H1 (cell line): ENCODE measurements at regions not wholly inside any gene's neighbourhood (a gene's known extent, or its start where the extent isn't known, plus 50 kb on each side); places are given as distances from the start of the nearest gene placed in this dataset.

Source experiments
- EGR1 ChIP-seq: IDR thresholded peaks from 2 replicates; pipeline ENCODE4 v1.6.1; 2011; ENCODE audit warnings: low read depth, low read length, borderline replicate concordance
- KDM4A ChIP-seq: IDR thresholded peaks from one replicate; pipeline ENCODE4 v1.7.1; 2012; ENCODE audit warnings: low read depth, mild to moderate bottlenecking, moderate library complexity, low read length, inconsistent platforms; ENCODE audit not compliant: severe bottlenecking
- TF ChIP-seq, protein P1 (sequence below): IDR thresholded peaks from 2 replicates; pipeline ENCODE4 v1.6.1; 2011; ENCODE audit warnings: low read depth, mild to moderate bottlenecking, low read length; ENCODE audit not compliant: insufficient read depth
- TF ChIP-seq, protein P2 (sequence below): IDR thresholded peaks from 2 replicates; pipeline ENCODE4 v1.6.1; 2012; ENCODE audit warnings: inconsistent platforms
- TF ChIP-seq, protein P3 (sequence below): IDR thresholded peaks from 2 replicates; pipeline ENCODE4 v1.6.1; 2012; ENCODE audit warnings: low read length, inconsistent platforms
- TF ChIP-seq, protein P4 (sequence below): IDR thresholded peaks from 2 replicates; pipeline ENCODE4 v1.6.1; 2012; ENCODE audit warnings: inconsistent platforms

DNA sequence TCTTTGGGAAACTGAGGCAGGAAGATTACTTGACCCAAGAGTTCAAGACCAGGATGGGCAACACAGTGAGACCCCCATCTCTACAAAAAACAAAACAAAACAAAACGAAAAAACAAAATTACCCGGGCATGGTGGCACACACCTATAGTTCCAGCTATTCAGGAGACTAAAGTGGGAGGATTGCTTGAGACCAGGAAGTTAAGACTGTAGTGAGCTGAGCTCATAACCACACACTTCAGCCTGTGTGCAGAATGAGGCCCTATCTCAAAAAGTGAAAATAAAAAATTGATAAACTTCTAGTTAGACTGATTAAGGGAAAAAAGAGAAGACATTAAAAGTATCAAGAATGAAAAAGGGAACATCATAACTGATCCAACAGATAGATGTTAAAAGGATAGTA, 154.0 kb downstream of the RHOU start (continued):
- TF ChIP-seq, protein P1, sequence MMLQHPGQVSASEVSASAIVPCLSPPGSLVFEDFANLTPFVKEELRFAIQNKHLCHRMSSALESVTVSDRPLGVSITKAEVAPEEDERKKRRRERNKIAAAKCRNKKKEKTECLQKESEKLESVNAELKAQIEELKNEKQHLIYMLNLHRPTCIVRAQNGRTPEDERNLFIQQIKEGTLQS = no peak
- no peak for TF ChIP-seq EGR1
- TF ChIP-seq, protein P2, sequence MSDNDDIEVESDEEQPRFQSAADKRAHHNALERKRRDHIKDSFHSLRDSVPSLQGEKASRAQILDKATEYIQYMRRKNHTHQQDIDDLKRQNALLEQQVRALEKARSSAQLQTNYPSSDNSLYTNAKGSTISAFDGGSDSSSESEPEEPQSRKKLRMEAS = no peak
- TF ChIP-seq KDM4A = no peak
- TF ChIP-seq, protein P3, sequence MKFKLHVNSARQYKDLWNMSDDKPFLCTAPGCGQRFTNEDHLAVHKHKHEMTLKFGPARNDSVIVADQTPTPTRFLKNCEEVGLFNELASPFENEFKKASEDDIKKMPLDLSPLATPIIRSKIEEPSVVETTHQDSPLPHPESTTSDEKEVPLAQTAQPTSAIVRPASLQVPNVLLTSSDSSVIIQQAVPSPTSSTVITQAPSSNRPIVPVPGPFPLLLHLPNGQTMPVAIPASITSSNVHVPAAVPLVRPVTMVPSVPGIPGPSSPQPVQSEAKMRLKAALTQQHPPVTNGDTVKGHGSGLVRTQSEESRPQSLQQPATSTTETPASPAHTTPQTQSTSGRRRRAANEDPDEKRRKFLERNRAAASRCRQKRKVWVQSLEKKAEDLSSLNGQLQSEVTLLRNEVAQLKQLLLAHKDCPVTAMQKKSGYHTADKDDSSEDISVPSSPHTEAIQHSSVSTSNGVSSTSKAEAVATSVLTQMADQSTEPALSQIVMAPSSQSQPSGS = no peak
- TF ChIP-seq, protein P4, sequence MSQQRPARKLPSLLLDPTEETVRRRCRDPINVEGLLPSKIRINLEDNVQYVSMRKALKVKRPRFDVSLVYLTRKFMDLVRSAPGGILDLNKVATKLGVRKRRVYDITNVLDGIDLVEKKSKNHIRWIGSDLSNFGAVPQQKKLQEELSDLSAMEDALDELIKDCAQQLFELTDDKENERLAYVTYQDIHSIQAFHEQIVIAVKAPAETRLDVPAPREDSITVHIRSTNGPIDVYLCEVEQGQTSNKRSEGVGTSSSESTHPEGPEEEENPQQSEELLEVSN = no peak
